ENCODE measurements at regions not wholly inside any gene's neighbourhood (a gene's known extent, or its start where the extent isn't known, plus 50 kb on each side); places are given as distances from the start of the nearest gene placed in this dataset.

DNA sequence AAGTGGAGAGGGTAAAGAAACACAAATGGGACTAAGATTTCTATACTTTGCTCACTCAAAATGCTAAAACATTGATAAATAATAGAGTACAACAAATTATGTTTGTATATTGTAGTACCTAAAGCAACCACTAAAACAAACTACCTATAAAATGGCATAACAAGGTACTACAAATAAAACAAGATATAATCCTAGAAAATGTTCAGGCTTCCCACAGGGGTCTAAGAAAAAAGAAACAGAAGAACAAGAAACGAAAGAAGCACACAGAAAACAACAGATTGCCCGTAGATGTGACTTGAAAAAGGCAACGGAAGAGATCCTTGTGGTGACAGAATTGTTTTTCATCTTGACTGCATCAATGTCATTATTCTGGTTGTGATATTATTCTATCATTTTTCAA, 63.3 kb upstream of the ADGRL4 start:
- H3K9me3 ChIP-seq (ENCODE audit: control insufficient read depth in 4 of 4, low read length in 3 of 4): no peaks in the 10 kb centered on the region
- TF ChIP-seq GABPA (IDR thresholded peaks at IDR 0.05 in 1 of 2, conservative IDR thresholded peaks at IDR 0.05 in 1 of 2): no peak
- TF ChIP-seq RAD21 (IDR thresholded peaks at IDR 0.05): no peak
- no peak for TF ChIP-seq FOXA2 (IDR thresholded peaks at IDR 0.05)
- TF ChIP-seq NR2F2 (IDR thresholded peaks at IDR 0.05): no peak
- no peak for TF ChIP-seq EGR1 (IDR thresholded peaks at IDR 0.05; ENCODE audit: low read depth in 2 of 2)
- TF ChIP-seq, protein P1, sequence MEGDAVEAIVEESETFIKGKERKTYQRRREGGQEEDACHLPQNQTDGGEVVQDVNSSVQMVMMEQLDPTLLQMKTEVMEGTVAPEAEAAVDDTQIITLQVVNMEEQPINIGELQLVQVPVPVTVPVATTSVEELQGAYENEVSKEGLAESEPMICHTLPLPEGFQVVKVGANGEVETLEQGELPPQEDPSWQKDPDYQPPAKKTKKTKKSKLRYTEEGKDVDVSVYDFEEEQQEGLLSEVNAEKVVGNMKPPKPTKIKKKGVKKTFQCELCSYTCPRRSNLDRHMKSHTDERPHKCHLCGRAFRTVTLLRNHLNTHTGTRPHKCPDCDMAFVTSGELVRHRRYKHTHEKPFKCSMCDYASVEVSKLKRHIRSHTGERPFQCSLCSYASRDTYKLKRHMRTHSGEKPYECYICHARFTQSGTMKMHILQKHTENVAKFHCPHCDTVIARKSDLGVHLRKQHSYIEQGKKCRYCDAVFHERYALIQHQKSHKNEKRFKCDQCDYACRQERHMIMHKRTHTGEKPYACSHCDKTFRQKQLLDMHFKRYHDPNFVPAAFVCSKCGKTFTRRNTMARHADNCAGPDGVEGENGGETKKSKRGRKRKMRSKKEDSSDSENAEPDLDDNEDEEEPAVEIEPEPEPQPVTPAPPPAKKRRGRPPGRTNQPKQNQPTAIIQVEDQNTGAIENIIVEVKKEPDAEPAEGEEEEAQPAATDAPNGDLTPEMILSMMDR (IDR thresholded peaks at IDR 0.05; ENCODE audit: low read depth, low read length, missing input control): no peak
- TF ChIP-seq TAF1 (conservative IDR thresholded peaks at IDR 0.05): no peak
- TF ChIP-seq SP1 (IDR thresholded peaks at IDR 0.05): no peak
- TF ChIP-seq FOXA1 (IDR thresholded peaks at IDR 0.05): no peak
- TF ChIP-seq, protein P2, sequence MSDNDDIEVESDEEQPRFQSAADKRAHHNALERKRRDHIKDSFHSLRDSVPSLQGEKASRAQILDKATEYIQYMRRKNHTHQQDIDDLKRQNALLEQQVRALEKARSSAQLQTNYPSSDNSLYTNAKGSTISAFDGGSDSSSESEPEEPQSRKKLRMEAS (IDR thresholded peaks at IDR 0.05): no peak
- TF ChIP-seq YY1 (IDR thresholded peaks at IDR 0.05): no peak
- no peak for TF ChIP-seq RXRA (IDR thresholded peaks at IDR 0.05)
- no peak for TF ChIP-seq HNF4A (conservative IDR thresholded peaks at IDR 0.05)
- TF ChIP-seq, protein P3, sequence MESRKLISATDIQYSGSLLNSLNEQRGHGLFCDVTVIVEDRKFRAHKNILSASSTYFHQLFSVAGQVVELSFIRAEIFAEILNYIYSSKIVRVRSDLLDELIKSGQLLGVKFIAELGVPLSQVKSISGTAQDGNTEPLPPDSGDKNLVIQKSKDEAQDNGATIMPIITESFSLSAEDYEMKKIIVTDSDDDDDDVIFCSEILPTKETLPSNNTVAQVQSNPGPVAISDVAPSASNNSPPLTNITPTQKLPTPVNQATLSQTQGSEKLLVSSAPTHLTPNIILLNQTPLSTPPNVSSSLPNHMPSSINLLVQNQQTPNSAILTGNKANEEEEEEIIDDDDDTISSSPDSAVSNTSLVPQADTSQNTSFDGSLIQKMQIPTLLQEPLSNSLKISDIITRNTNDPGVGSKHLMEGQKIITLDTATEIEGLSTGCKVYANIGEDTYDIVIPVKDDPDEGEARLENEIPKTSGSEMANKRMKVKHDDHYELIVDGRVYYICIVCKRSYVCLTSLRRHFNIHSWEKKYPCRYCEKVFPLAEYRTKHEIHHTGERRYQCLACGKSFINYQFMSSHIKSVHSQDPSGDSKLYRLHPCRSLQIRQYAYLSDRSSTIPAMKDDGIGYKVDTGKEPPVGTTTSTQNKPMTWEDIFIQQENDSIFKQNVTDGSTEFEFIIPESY (IDR thresholded peaks at IDR 0.05): no peak
- TF ChIP-seq, protein P4, sequence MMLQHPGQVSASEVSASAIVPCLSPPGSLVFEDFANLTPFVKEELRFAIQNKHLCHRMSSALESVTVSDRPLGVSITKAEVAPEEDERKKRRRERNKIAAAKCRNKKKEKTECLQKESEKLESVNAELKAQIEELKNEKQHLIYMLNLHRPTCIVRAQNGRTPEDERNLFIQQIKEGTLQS (IDR thresholded peaks at IDR 0.05): no peak
- H3K27me3 ChIP-seq (ENCODE audit: control insufficient read depth in 4 of 4, insufficient read depth in 4 of 4, low read length in 3 of 4): peaks cover 0 to 3% (median 0%) of the 10 kb centered on the region in 4 donors
- no peaks in the 10 kb centered on the region for H3K36me3 ChIP-seq (ENCODE audit: control insufficient read depth in 4 of 4, insufficient read depth in 3 of 4, low read depth in 1 of 4, low read length in 3 of 4)
- no peak for DNase-seq (ENCODE audit: low spot score)
- WGBS: 72% methylated on average over 3 of the region's 3 CpGs
- H3K9ac ChIP-seq (ENCODE audit: low read depth in 1 of 2, low read length in 2 of 2): no peak overlapping the region
- H3K4me1 ChIP-seq (ENCODE audit: control insufficient read depth in 4 of 4, insufficient read depth in 4 of 4, low read length in 3 of 4): no peaks in the 10 kb centered on the region
- H3K4me3 ChIP-seq (ENCODE audit: low read depth in 1 of 3, low read length in 3 of 3): no peak overlapping the region
- no peak overlapping the region for H3K27ac ChIP-seq (ENCODE audit: low read depth in 1 of 2, low read length in 2 of 2)

DNA sequence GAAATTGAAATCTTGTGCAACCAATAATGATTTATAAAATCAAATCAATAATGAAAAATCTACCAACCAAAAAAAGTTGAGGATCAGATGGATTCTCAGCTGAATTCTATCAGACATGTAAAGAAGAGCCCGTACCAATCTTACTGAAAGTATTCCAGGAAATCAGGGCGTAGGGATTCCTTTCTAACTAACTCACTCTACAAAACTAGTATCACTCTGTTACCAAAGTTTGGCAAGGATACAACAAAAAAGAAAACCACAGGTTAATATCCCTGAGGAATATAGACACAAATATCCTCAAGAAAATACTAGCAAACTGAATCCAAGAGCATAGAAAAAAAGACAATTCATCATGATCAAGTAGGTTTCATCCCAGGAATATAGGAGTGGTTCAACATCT, 52.8 kb upstream of the ADGRL4 start:
- Histone ChIP-seq H3K4me3 (ENCODE audit: low read depth in 1 of 3, low read length in 3 of 3) (no peak overlapping the region), H3K9ac (ENCODE audit: low read depth in 1 of 2, low read length in 2 of 2) (no peak overlapping the region), H3K9me3 (ENCODE audit: control insufficient read depth in 4 of 4, low read length in 3 of 4) (no peaks in the 10 kb centered on the region), H3K36me3 (ENCODE audit: control insufficient read depth in 4 of 4, insufficient read depth in 3 of 4, low read depth in 1 of 4, low read length in 3 of 4) (no peaks in the 10 kb centered on the region), H3K27me3 (ENCODE audit: control insufficient read depth in 4 of 4, insufficient read depth in 4 of 4, low read length in 3 of 4) (no peaks in the 10 kb centered on the region), H3K27ac (ENCODE audit: low read depth in 1 of 2, low read length in 2 of 2) (no peak overlapping the region), H3K4me1 (ENCODE audit: control insufficient read depth in 4 of 4, insufficient read depth in 4 of 4, low read length in 3 of 4) (no peaks in the 10 kb centered on the region)
- TF ChIP-seq, protein P4 (IDR thresholded peaks at IDR 0.05): no peak
- TF ChIP-seq NR2F2 (IDR thresholded peaks at IDR 0.05) (no peak), RAD21 (IDR thresholded peaks at IDR 0.05) (no peak), HNF4G (IDR thresholded peaks at IDR 0.05) (no peak), JUND (IDR thresholded peaks at IDR 0.05) (no peak), YY1 (IDR thresholded peaks at IDR 0.05) (no peak), RXRA (IDR thresholded peaks at IDR 0.05) (no peak), SP1 (IDR thresholded peaks at IDR 0.05) (no peak), TAF1 (conservative IDR thresholded peaks at IDR 0.05) (no peak), GABPA (IDR thresholded peaks at IDR 0.05 in 1 of 2, conservative IDR thresholded peaks at IDR 0.05 in 1 of 2) (no peak), EGR1 (IDR thresholded peaks at IDR 0.05; ENCODE audit: low read depth in 2 of 2) (no peak), FOXA1 (IDR thresholded peaks at IDR 0.05) (no peak)
- TF ChIP-seq, protein P2 (IDR thresholded peaks at IDR 0.05): no peak
- TF ChIP-seq, protein P3 (IDR thresholded peaks at IDR 0.05): no peak
- TF ChIP-seq, protein P1 (IDR thresholded peaks at IDR 0.05; ENCODE audit: low read depth, low read length, missing input control): no peak
- no peak for DNase-seq (ENCODE audit: low spot score)
- WGBS: 73% methylated on average over 2 of the region's 2 CpGs

All from liver (tissue), 8 donors.